Endothelial cell of umbilical vein (primary cell): ENCODE measurements at regions not wholly inside any gene's neighbourhood (a gene's known extent, or its start where the extent isn't known, plus 50 kb on each side); places are given as distances from the start of the nearest gene placed in this dataset.

ENCODE experiments used
- BruUV-seq: library from RNA; stranded (reverse); fragments of 400-500 nt; replicated peaks from 2 replicates; lab custom pipeline; 2021; lab: Mats Ljungman, UMichigan
- CTCF ChIA-PET: fragments of 300-600, 350-600 bp; sonication (Branson Sonifier 250); formaldehyde crosslinking; loops from one replicate; lab custom pipeline; 2021; ENCODE audit warnings: antibody characterized with exemption, inconsistent platforms; lab: Charles Lee
- POLR2A ChIA-PET: fragments of 300-600, 350-600 bp; sonication (Branson Sonifier 250); formaldehyde crosslinking; loops from one replicate; lab custom pipeline; 2021; ENCODE audit warnings: antibody characterized with exemption, inconsistent platforms; lab: Charles Lee
- DNase-seq: peaks from one replicate; pipeline ENCODE4 v3.0.0-alpha.2; 2011; ENCODE audit warnings: low read depth, low spot score
- FAIRE-seq: peaks from 2 replicates; lab custom pipeline; 2011; peaks lifted over from hg19 to GRCh38; lab: Jason Lieb, UNC
- H2AFZ ChIP-seq: 2 replicates; pipeline ENCODE4 v1.6.0; 2012; ENCODE audit warnings: low read depth, low read length, control low read depth, inconsistent platforms
- H3K27ac ChIP-seq: 2 replicates; pipeline ENCODE4 v1.5.1; 2011; ENCODE audit warnings: low read depth, mild to moderate bottlenecking, control low read depth, low read length, moderate library complexity; ENCODE audit not compliant: insufficient read depth
- H3K27me3 ChIP-seq, 2 experiments: 2 replicates each; pipeline versions ENCODE4 v1.6.0 to v1.6.1; 2011; ENCODE audit warnings: low read length in 2 of 2, mixed read lengths in 1 of 2; ENCODE audit not compliant: control insufficient read depth in 2 of 2, insufficient read depth in 2 of 2
- H3K36me3 ChIP-seq, 2 experiments: 2 replicates in 1 of 2; 3 replicates in 1 of 2; pipeline ENCODE4 v1.5.1; 2011; ENCODE audit warnings: low read length in 2 of 2, mild to moderate bottlenecking in 1 of 2, moderate library complexity in 1 of 2; ENCODE audit not compliant: control insufficient read depth in 2 of 2, insufficient read depth in 2 of 2; ENCODE audit errors: extremely low read depth in 1 of 2
- H3K4me1 ChIP-seq: 3 replicates; pipeline ENCODE4 v1.5.1; 2011; ENCODE audit warnings: mild to moderate bottlenecking, low read length; ENCODE audit not compliant: control insufficient read depth, insufficient read depth; ENCODE audit errors: extremely low read depth
- H3K4me2 ChIP-seq: 2 replicates; pipeline ENCODE4 v1.6.1; 2011; ENCODE audit warnings: low read length, control low read depth, mixed read lengths; ENCODE audit not compliant: insufficient read depth
- H3K4me3 ChIP-seq, 3 experiments: fragments of 200-600 bp in 1 of 3; sonication (generic), shearing (Covaris generic) in 1 of 3; replicated peaks in 1 of 3; 2 replicates each; pipeline ENCODE4 v1.5.1; 2011 to 2016; ENCODE audit warnings: control low read depth in 3 of 3, low read length in 3 of 3, mild to moderate bottlenecking in 2 of 3, inconsistent platforms in 1 of 3, low read depth in 1 of 3, moderate library complexity in 1 of 3; ENCODE audit not compliant: insufficient read depth in 1 of 3
- H3K79me2 ChIP-seq: 2 replicates; pipeline ENCODE4 v1.6.0; 2012; ENCODE audit warnings: low read length, inconsistent platforms; ENCODE audit not compliant: control insufficient read depth, insufficient read depth
- H3K9ac ChIP-seq: replicated peaks from 2 replicates; pipeline ENCODE3; 2011; ENCODE audit warnings: low read length, control low read depth; ENCODE audit not compliant: insufficient read depth; ENCODE audit errors: extremely low read depth
- H3K9me1 ChIP-seq: replicated peaks from 3 replicates; pipeline ENCODE4 v1.6.0; 2011; ENCODE audit warnings: mild to moderate bottlenecking, low read length; ENCODE audit not compliant: control insufficient read depth, insufficient read depth; ENCODE audit errors: extremely low read depth
- H3K9me3 ChIP-seq: replicated peaks from 2 replicates; pipeline ENCODE4 v1.5.1; 2012; ENCODE audit warnings: low read length, inconsistent platforms; ENCODE audit not compliant: control insufficient read depth, insufficient read depth
- H4K20me1 ChIP-seq: replicated peaks from 2 replicates; pipeline ENCODE3; 2011; ENCODE audit warnings: mild to moderate bottlenecking, low read length; ENCODE audit not compliant: control insufficient read depth, insufficient read depth; ENCODE audit errors: extremely low read depth
- CTCF ChIP-seq, 2 donors: IDR thresholded peaks; 1 replicate in 1 of 2; 2 replicates in 1 of 2; pipeline ENCODE4 v1.5.1; 2011; ENCODE audit warnings: low read length in 2 of 2, mild to moderate bottlenecking in 2 of 2, moderate library complexity in 2 of 2, control low read depth in 1 of 2, inconsistent platforms in 1 of 2, low read depth in 1 of 2; ENCODE audit not compliant: insufficient read depth in 1 of 2; ENCODE audit errors: extremely low read depth in 1 of 2
- EZH2 ChIP-seq: IDR thresholded peaks from 2 replicates; pipeline ENCODE4 v1.6.1; 2012; ENCODE audit warnings: borderline replicate concordance, low read depth, mild to moderate bottlenecking, moderate library complexity, low read length, inconsistent platforms; ENCODE audit not compliant: severe bottlenecking
- FOS ChIP-seq: IDR thresholded peaks from 2 replicates; pipeline ENCODE4 v1.6.1; 2011; ENCODE audit warnings: mild to moderate bottlenecking, low read length, moderate library complexity, borderline replicate concordance; ENCODE audit not compliant: insufficient read depth
- GATA2 ChIP-seq: IDR thresholded peaks from 2 replicates; pipeline ENCODE4 v1.7.0; 2011; ENCODE audit warnings: low read depth, mild to moderate bottlenecking, moderate library complexity, mixed read lengths, low read length; ENCODE audit not compliant: insufficient read length, insufficient read depth
- JUN ChIP-seq: IDR thresholded peaks from 2 replicates; pipeline ENCODE4 v1.6.1; 2011; ENCODE audit warnings: borderline replicate concordance, low read depth; ENCODE audit not compliant: insufficient read length, insufficient read depth
- MYC ChIP-seq: IDR thresholded peaks from one replicate; pipeline ENCODE4 v1.6.1; 2011; ENCODE audit warnings: mild to moderate bottlenecking, low read depth, low read length
- POLR2A ChIP-seq: IDR thresholded peaks from 2 replicates; pipeline ENCODE4 v1.6.1; 2012; ENCODE audit warnings: low read depth, mild to moderate bottlenecking, control low read depth, low read length
- POLR2AphosphoS5 ChIP-seq: IDR thresholded peaks from 2 replicates; pipeline ENCODE4 v1.6.1; 2012; ENCODE audit warnings: low read depth, mild to moderate bottlenecking, control low read depth, low read length, moderate library complexity; ENCODE audit not compliant: insufficient read depth
- dilution Hi-C: fragments of 300-500 bp; cut with MboI; formaldehyde crosslinking; loops from one replicate; pipeline ENCODE4 v1.15.0; 2019; ENCODE audit warnings: low sequenced_read_pairs; ENCODE audit not compliant: extremely low pct_ligation_motif_present
- intact Hi-C: fragments of 100-400 bp; cut with micrococcal nuclease; formaldehyde crosslinking; loops from one replicate; pipeline ENCODE4 v1.10.0; 2022
- TF ChIP-seq, protein P1 (sequence below): IDR thresholded peaks from 2 replicates; pipeline ENCODE4 v1.6.1; 2011; ENCODE audit not compliant: insufficient read depth, insufficient read length

GRCh38 chr5:54704333-54704732 is 186.8 kb downstream of the SNX18 start:
- CTCF ChIA-PET = interaction anchor here (1.0 to 1.7 kb wide), 4 partner anchors 11 to 141 kb away, joined by 3 to 11 read pairs (median 4); no protein-coding TSS in a partner anchor
- no peaks in the 10 kb centered on the region for H3K27me3 ChIP-seq
- no peaks in the 10 kb centered on the region for H3K9me1 ChIP-seq
- no peak overlapping the region for H3K4me2 ChIP-seq
- TF ChIP-seq MYC (no peak), POLR2A (no peak), EZH2 (no peak), JUN (no peak), POLR2AphosphoS5 (no peak), GATA2 (no peak), CTCF (IDR thresholded peaks at IDR 0.05; ENCODE audit: extremely low read depth in 1 of 2, insufficient read depth in 1 of 2, low read depth in 1 of 2, low read length in 2 of 2) (no peak), FOS (no peak)
- TF ChIP-seq, protein P1, sequence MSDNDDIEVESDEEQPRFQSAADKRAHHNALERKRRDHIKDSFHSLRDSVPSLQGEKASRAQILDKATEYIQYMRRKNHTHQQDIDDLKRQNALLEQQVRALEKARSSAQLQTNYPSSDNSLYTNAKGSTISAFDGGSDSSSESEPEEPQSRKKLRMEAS = no peak
- H3K9ac ChIP-seq = no peak overlapping the region
- H3K9me3 ChIP-seq = no peaks in the 10 kb centered on the region
- no peaks in the 10 kb centered on the region for H4K20me1 ChIP-seq
- FAIRE-seq = no peak
- no TSS peak for BruUV-seq
- DNase-seq = no peak
- peaks cover 18% of the 10 kb centered on the region for H3K4me1 ChIP-seq
- no peak overlapping the region for H2AFZ ChIP-seq
- no peak overlapping the region for H3K4me3 ChIP-seq
- no peak overlapping the region for H3K27ac ChIP-seq
- intact Hi-C loops (loop anchor here (5.0 kb wide), 2 partner anchors 138 to 147 kb away; no protein-coding TSS in a partner anchor), dilution Hi-C loops (no loop called here)
- POLR2A ChIA-PET = no interaction called here
- no peaks in the 10 kb centered on the region for H3K36me3 ChIP-seq
- H3K79me2 ChIP-seq = no peaks in the 10 kb centered on the region
